ENCODE measurements at regions not wholly inside any gene's neighbourhood (a gene's known extent, or its start where the extent isn't known, plus 50 kb on each side); places are given as distances from the start of the nearest gene placed in this dataset.

GRCh38 chr11:70834984-70835560 lies 417.3 kb downstream of the SHANK2 start:
- DNase-seq = no peak

GRCh38 chr11:70836071-70836470 lies 416.3 kb downstream of the SHANK2 start:
- DNase-seq = no peak

- DNase-seq = no peak
Observed at GRCh38 chr11:70838198-70838597, 414.2 kb downstream of the SHANK2 start.

GRCh38 chr11:70839851-70840250 lies 412.5 kb downstream of the SHANK2 start:
- no peak for DNase-seq

- no peak for DNase-seq
Observed at GRCh38 chr11:70841264-70841663, 411.1 kb downstream of the SHANK2 start.

DNA sequence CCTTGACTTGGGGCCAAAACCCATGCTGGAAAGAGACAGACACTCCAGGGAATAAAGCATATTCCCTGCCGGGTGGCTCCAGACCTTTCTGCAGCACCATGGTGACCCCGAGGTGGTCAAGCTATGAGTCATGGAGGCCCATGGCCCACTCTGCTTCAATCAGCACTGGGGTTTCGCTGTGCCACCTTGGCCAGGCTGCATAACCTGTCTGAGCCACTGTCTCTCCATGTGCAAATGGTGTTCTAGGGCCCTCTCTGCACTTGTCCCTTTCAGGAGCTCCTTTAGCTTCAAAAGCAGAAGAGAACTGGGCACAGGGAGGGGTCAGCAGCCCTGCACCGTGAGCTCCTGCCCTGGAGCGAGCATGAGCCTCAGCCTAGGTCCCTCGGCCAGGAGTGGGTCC lies 410.1 kb downstream of the SHANK2 start:
- DNase-seq = no peak

DNA sequence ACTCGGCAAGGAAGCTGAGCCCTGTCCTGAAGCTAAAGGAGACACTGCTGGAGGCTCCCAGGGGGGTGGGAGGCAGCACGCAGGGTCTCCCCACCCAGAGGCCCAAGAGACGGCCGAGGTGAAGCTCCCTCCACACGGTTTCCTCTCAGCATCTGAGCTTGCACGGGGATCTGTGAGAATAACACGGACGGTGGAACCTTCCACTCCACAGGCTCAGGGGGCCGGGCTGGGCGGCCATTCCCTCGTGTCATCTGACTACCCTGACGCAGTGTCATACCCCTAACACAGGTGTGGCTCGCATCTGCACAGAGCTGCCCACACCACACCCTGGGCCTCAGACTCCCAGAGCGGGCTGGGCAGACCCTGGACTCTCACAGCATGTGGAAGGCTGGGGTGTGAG lies 409.7 kb downstream of the SHANK2 start:
- DNase-seq = no peak

DNA sequence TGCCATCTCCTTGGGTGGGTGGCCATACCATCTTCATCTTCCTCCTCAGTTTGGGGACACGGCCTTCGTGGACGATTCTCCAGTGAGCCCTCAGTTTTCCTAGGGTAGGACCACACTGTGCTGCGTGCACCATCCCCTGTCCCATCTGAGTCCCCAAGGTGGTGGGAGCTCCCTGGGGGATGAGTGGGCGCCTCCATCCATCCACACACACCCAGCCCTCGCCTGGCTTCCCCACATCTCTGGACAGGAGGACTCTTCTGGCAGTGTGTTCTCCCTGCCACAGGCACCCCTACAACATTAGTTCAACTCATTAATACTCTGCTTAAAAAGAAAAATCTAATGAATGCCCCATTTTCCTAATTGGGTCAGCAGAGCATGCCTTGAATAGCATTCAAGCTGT lies 408.5 kb downstream of the SHANK2 start:
- DNase-seq = no peak

DNA sequence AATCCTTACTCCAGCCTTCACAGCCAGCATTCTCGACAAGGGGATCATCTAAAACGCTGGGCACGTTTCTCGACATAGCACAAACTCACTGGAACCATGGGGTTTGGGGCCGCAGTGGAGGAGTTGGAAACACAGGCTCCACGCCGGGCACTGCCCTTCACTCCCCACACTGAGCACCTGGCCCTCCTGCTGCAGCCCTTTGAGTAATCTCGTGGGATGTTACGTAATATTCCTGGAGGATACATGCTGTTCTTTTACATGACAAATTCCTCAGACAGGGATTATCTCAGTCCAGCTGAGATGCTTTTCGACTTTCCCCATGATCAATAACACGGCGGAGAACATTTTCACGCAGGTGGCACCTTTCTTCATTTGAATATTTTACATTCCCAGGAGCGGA lies 408.0 kb downstream of the SHANK2 start:
- no peak for DNase-seq

DNA sequence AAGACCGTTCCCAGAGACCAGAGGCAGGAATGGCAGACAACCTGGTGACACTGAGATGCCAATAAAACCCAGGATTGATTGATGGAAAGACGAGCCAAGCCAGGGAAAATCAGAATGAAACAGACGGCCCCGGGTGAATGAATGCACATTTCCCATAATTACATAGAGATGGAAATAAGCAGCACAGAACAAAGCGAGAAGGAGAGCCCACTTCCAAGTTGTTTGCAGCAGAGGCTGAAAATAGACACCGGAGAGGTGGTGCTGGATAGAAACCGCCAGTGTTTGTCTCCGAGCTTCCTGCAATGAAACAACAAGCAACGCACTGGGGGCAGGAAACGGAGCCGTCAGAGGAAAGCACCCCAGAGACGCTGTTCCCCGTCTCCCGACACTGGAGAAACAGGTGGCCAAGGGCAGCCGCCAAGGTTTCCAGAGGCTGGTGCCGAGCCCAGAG lies 406.8 kb downstream of the SHANK2 start:
- DNase-seq = no peak

GRCh38 chr11:70846781-70847655 lies 405.4 kb downstream of the SHANK2 start:
- DNase-seq = no peak

DNA sequence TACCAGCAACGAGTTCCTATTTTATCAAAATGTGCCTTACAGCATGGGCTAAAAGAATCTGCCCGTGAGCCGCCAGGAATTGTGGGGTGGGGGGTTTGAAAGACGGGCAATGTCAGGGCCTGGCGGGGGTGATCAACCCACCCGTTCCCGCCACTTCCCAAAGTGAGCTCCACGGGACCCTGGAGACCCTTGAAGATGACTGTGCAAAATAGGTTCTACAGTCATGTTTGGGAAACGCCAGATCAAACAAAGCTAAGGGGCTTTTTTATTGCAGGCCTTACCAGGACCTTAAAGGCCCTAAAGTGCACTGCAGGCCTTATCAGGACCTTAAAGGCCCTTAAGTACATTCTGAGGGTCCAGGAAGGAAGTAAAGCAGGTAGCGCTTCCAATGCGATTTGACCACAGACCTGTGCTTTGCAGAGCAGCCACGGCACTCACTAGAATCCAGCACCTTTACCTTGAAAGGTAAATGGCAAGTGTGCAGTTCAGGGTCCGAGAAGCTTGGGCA lies 404.1 kb downstream of the SHANK2 start:
- no peak for DNase-seq

DNA sequence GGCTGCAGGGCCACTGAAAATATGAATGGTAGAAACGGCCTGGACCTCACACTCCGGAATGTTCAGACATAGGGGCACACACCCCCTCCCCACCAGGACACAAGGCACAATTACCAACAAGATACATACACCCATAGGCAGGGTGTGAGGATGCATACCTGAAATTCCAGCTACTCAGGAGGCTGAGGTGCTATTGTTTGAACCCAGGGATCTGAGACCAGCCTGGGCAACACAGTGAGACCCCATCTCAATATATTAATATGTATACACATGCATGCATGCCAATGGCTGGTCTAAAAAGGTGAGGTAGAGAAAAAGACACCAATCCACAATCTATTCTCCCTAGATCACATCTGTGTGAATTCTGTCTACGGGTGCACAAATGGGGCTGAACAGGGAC lies 403.3 kb downstream of the SHANK2 start:
- DNase-seq = no peak

DNA sequence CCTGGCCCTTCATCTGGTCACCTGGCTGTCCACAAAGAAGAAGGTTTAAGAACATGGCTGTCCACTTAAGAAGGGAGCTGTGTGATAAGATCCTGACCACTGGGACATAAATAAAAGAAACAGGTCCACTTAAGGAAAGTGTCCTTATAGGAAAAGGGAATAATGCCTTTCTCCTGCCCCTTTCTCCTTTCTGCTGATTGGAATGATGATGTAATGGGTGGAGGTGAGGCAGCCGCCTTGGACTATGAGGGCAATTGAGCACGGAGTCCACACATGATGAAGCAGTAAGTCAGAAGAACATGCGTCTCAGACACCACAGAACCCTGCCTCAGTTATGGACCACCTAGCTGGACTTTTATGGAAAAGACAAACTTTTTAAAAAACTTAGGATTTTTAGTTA lies 401.1 kb downstream of the SHANK2 start:
- DNase-seq = no peak

DNA sequence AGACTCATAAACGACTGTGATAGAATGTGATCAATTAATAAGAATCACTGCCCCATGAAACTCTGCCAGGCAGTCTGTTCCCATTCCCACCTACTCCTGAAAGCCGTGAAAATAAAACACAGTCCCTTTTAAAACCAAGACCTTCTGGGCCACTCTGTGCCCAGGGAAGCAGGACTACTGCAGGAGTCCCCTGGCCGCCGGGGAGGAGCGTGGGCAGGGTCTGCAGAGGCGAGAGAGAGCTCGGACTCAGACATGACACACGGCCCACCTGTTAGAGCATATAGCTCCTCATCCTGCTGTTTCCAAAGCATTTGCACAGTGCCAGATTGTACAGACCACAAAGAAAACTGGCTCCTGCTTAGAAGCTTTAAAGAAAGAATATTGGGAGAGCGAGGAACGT lies 400.5 kb downstream of the SHANK2 start:
- no peak for DNase-seq

GRCh38 chr11:70853068-70853769 lies 399.2 kb downstream of the SHANK2 start:
- no peak for DNase-seq

GRCh38 chr11:70853770-70854108 lies 398.6 kb downstream of the SHANK2 start:
- DNase-seq = no peak

DNA sequence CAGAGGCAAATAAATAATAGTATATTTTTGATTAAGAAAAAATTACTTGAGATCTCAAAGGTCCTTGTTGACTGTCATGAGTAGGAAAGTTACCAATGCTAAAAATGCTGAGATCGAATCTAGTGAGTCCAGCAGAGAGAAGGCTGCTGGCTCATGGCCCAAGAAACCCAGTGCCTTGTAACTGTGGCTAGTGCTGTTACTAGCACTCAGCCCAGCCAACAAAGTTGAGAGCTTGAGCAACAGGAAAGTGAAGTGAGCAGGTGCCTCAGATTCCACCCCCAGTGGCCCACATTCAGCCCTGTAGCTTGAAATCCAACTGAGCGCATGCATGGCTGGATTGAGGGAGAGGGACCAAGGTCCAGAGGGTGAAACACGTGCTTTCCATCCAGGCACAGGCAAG lies 398.2 kb downstream of the SHANK2 start:
- DNase-seq = peak; percentile 16

DNA sequence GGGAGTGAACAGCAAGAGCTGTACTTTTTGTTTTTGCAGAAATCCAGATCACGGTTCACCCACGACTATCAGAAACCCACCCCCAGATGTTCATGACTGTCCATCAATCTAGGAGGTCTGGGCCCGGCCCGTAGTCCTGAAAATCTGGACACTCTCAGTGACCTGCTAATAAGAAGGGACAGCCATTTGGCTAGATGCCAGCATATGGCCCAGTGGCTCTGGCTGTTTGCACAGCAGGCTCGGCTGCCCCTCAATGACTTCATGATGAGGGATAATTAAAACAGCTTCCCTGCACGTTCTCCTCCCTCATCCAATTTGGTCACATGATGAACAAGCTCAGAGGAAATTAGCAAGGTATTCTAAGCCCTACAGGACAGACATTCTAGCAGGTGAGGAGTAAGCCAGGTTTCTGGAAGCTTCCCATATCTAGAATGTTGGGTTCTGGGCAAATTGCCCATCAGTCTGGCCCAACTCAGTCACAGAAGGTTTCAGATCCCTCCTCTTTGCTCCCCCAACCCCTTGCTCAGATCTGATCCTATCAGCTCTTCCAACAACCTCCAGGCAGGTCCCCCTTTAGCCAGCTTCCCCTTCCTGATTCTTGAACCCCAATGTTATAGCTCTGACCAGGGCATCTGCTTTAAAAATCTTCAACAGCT lies 397.3 kb downstream of the SHANK2 start:
- DNase-seq = peak; percentile 98

GRCh38 chr11:70857894-70858293 lies 394.5 kb downstream of the SHANK2 start:
- no peak for DNase-seq

DNA sequence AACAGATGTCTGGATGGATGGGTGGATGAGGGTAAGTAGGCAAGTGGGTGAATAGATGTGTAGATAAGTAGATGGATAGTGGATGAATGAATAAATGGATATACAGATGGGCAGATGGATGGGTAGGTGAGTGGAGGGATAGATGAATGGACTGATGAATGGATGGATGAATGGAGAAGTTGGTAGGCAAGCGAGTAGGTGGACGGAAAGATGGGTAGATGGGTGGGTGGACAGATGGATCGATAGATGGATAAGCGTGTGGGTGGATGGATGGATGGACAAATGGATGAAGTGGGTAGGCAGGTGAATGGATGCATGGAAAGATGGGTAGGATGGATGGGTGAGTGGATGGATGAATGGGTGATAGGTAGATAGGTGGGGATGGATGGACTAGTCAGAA lies 393.2 kb downstream of the SHANK2 start:
- DNase-seq = no peak

GRCh38 chr11:70860888-70861287 lies 391.5 kb downstream of the SHANK2 start:
- peak; percentile 64 for DNase-seq

DNA sequence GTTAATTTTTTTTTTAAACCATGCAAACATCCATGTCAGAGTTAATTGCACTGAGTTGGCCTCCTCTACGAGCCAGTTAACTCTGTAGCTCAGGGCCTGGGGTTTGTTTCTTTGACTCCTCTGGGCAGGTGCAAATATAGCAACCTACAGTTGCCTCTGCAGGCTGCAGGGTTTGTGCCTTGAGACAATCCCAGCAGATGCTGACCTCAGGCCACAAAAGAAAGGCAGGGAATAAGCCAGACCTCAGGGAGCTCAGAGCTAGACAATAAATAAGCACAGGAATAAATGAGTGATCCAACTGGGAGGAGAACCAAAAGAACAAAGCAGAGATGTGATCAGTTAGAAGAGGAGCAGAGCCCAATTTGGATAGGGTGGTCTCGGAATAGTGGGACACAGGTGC lies 390.8 kb downstream of the SHANK2 start:
- peak; percentile 91 for DNase-seq

Measured in NCI-H146 (cell line).